22Rv1 (cell line): ENCODE measurements at regions not wholly inside any gene's neighbourhood (a gene's known extent, or its start where the extent isn't known, plus 50 kb on each side); places are given as distances from the start of the nearest gene placed in this dataset.

Experiments used
- CTCF ChIP-seq: fragments of 450-650 bp; IDR thresholded peaks from 2 replicates; pipeline ENCODE4 v1.5.1; 2017; ENCODE audit warnings: mild to moderate bottlenecking
- ZFX ChIP-seq: fragments of 450-650 bp; IDR thresholded peaks from 2 replicates; pipeline ENCODE4 v1.6.1; 2017; ENCODE audit warnings: antibody characterized with exemption, borderline replicate concordance

- TF ChIP-seq CTCF (no peak), ZFX (no peak)
Measured at GRCh38 chr10:2610946-2611345, 456.4 kb upstream of the PFKP start.
